Testis (tissue), 2 donors: ENCODE measurements at regions not wholly inside any gene's neighbourhood (a gene's known extent, or its start where the extent isn't known, plus 50 kb on each side); places are given as distances from the start of the nearest gene placed in this dataset.

ENCODE experiments used
- DNase-seq: peaks from one replicate; pipeline ENCODE4 v3.0.0-alpha.2; 2019
- H3K27ac ChIP-seq, 2 donors: fragments of 200-600 bp; sonication (generic); one replicate each; pipeline ENCODE4 v1.5.1; 2019
- H3K27me3 ChIP-seq: fragments of 200-600 bp; sonication (generic); one replicate; pipeline ENCODE4 v1.5.1; 2019
- H3K36me3 ChIP-seq: fragments of 200-600 bp; sonication (generic); one replicate; pipeline ENCODE4 v1.5.1; 2017; ENCODE audit warnings: low read depth; ENCODE audit errors: missing control alignments
- H3K4me1 ChIP-seq: fragments of 200-600 bp; sonication (generic); one replicate; pipeline ENCODE4 v1.5.1; 2019
- H3K4me3 ChIP-seq, 2 donors: fragments of 200-600 bp; sonication (generic); one replicate each; pipeline ENCODE4 v1.5.1; 2017 to 2019
- H3K9me3 ChIP-seq: fragments of 200-600 bp; sonication (generic); one replicate; pipeline ENCODE4 v1.5.1; 2017
- CTCF ChIP-seq, 3 experiments: fragments of 450-650 bp in 2 of 3; fragments of 200-600 bp in 1 of 3; sonication (generic) in 1 of 3; IDR thresholded peaks; one replicate each; pipeline ENCODE4 v1.5.1; 2016 to 2019; ENCODE audit warnings: antibody characterized with exemption in 3 of 3, mild to moderate bottlenecking in 2 of 3, moderate library complexity in 1 of 3
- POLR2A ChIP-seq: fragments of 450-650 bp; IDR thresholded peaks from one replicate; pipeline ENCODE4 v1.6.1; 2017; ENCODE audit warnings: antibody characterized with exemption, mild to moderate bottlenecking, moderate library complexity
- WGBS, 2 donors: methylation state at CpG; one replicate each; pipeline ENCODE4 v1.1.5; 2018; 5-methylcytosine and 5-hydroxymethylcytosine counted together
- intact Hi-C: fragments of 100-400 bp; cut with DNase I; formaldehyde crosslinking; loops from one replicate; pipeline ENCODE4 v1.15.1; 2023; ENCODE audit warnings: low total_unique reads

DNA sequence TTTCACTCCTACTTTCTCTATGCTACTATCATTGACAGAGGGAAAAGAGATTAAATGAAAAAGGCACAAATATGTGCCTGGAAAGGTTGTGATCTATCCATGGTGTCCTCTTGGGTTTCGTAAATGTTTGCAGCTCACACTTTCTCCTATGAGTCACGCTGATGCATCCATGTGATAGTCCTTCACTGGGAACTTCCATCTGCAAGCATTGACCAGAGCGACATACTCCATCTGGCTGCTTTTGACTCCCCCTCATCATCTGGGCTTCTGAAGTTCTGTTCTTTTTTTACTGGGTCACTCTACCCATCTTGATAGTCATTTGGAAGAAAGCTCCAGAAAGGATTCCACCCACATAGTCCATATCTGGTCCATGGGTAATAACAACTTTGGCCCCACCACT lies 84.7 kb upstream of the NDST3 start:
- Histone ChIP-seq H3K9me3 (no peaks in the 10 kb centered on the region), H3K36me3 (no peaks in the 10 kb centered on the region), H3K4me3 (no peak overlapping the region), H3K27me3 (no peaks in the 10 kb centered on the region), H3K27ac (no peak overlapping the region), H3K4me1 (no peaks in the 10 kb centered on the region)
- intact Hi-C loops, result no loop called here
- no peak for DNase-seq
- 51 to 75% methylated on average over 3 of the region's 3 CpGs for WGBS, 2 donors
- TF ChIP-seq CTCF (IDR thresholded peaks at IDR 0.05), result no peak
- no peak for TF ChIP-seq POLR2A

DNA sequence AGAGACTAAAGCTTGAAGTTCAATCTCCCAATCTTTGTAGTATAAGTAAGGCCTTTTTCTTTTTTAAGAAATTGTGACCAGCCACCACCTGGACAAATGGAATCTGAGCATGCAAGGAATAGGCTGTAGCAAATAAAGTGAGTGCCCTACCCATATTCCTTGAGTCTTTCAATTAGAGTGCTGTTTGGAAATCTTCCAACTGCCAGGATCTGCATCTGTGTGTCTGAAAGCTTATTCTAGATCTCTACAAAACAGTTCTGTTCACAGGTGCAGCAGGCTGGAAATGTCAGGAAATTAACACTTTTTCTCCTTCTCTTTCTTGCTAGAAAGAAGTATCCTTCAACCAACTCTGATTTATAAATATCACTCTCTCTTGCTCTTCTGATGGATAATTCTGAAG lies 76.7 kb upstream of the NDST3 start:
- no peak for TF ChIP-seq CTCF (IDR thresholded peaks at IDR 0.05)
- no peak for TF ChIP-seq POLR2A
- Histone ChIP-seq H3K9me3 (no peaks in the 10 kb centered on the region), H3K27me3 (no peaks in the 10 kb centered on the region), H3K36me3 (no peaks in the 10 kb centered on the region), H3K4me1 (no peaks in the 10 kb centered on the region), H3K27ac (no peak overlapping the region), H3K4me3 (no peak overlapping the region)
- intact Hi-C loops, result no loop called here
- DNase-seq, result no peak

- no peak for DNase-seq
- no peaks in the 10 kb centered on the region for H3K36me3 ChIP-seq
- H3K4me1 ChIP-seq, result no peaks in the 10 kb centered on the region
- no peak overlapping the region for H3K27ac ChIP-seq
- no peak overlapping the region for H3K4me3 ChIP-seq
- no peaks in the 10 kb centered on the region for H3K27me3 ChIP-seq
- no peak for TF ChIP-seq POLR2A
- no peak for TF ChIP-seq CTCF (IDR thresholded peaks at IDR 0.05)
- H3K9me3 ChIP-seq, result no peaks in the 10 kb centered on the region
- intact Hi-C loops, result no loop called here
- 18 to 33% methylated on average over 7 of the region's 7 CpGs for WGBS, 2 donors
Measured at GRCh38 chr4:117965622-117966021, 68.7 kb upstream of the NDST3 start.

DNA sequence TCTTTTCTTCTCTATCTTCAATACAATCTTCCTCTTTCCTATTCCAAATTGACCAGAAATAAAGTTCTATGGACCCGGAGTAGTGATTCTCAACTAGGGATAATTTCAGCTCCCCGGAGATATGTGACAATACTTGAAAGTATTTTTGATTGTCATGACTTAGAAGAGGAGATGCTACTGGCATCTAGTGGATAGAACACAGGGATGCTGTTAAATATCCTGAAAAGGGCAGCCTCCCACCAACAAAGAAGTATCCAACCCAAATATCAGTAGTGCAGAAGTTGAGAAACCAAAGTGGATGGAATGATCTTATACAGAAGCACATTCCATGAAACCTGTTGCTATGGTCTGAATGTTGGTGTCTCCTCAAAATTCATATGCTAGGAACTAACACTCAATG lies 65.7 kb upstream of the NDST3 start:
- H3K27ac ChIP-seq, result no peak overlapping the region
- DNase-seq, result no peak

More for the DNA sequence above, 65.7 kb upstream of the NDST3 start:
- no peaks in the 10 kb centered on the region for H3K9me3 ChIP-seq
- TF ChIP-seq POLR2A, result no peak
- TF ChIP-seq CTCF (IDR thresholded peaks at IDR 0.05), result no peak
- WGBS, 2 donors, result 84 to 97% methylated on average over 2 of the region's 2 CpGs
- H3K4me1 ChIP-seq, result no peaks in the 10 kb centered on the region
- no peaks in the 10 kb centered on the region for H3K27me3 ChIP-seq
- no peak overlapping the region for H3K4me3 ChIP-seq
- intact Hi-C loops, result no loop called here
- no peaks in the 10 kb centered on the region for H3K36me3 ChIP-seq
